Neural progenitor cell (in vitro differentiated cells): ENCODE measurements at regions not wholly inside any gene's neighbourhood (a gene's known extent, or its start where the extent isn't known, plus 50 kb on each side); places are given as distances from the start of the nearest gene placed in this dataset.

ENCODE experiments used
- DNase-seq: peaks from one replicate; pipeline ENCODE4 v3.0.0-alpha.2; 2016; ENCODE audit warnings: low spot score
- H2AFZ ChIP-seq: fragments of 200-600 bp; sonication (generic); replicated peaks from 2 replicates; pipeline ENCODE4 v1.6.1; 2016; ENCODE audit warnings: antibody characterized with exemption
- H3F3A ChIP-seq: fragments of 200-600 bp; sonication (generic); 2 replicates; pipeline ENCODE4 v1.6.1; 2016; ENCODE audit warnings: antibody characterized with exemption, low read depth
- H3K27ac ChIP-seq: fragments of 200-600 bp; sonication (generic); 2 replicates; pipeline ENCODE4 v1.5.1; 2016; ENCODE audit warnings: mild to moderate bottlenecking
- H3K27me3 ChIP-seq: fragments of 200-600 bp; sonication (generic); 2 replicates; pipeline ENCODE4 v1.6.1; 2016; ENCODE audit warnings: mild to moderate bottlenecking, moderate library complexity
- H3K36me3 ChIP-seq: fragments of 200-600 bp; sonication (generic); 2 replicates; pipeline ENCODE4 v1.5.1; 2016
- H3K4me1 ChIP-seq: fragments of 200-600 bp; sonication (generic); 2 replicates; pipeline ENCODE4 v1.6.1; 2016; ENCODE audit warnings: mixed run types
- H3K4me2 ChIP-seq: fragments of 200-600 bp; sonication (generic); 2 replicates; pipeline ENCODE4 v1.6.1; 2016
- H3K4me3 ChIP-seq: fragments of 200-600 bp; sonication (generic); 2 replicates; pipeline ENCODE4 v1.5.1; 2016
- H3K79me2 ChIP-seq: fragments of 200-600 bp; sonication (generic); 2 replicates; pipeline ENCODE4 v1.6.1; 2016; ENCODE audit warnings: low read depth
- H3K9ac ChIP-seq: fragments of 200-600 bp; sonication (generic); 2 replicates; pipeline ENCODE4 v1.6.1; 2016
- H3K9me3 ChIP-seq: fragments of 200-600 bp; sonication (generic); 2 replicates; pipeline ENCODE4 v1.5.1; 2016; ENCODE audit warnings: low read depth
- H4K20me1 ChIP-seq: fragments of 200-600 bp; sonication (generic); 2 replicates; pipeline ENCODE4 v1.6.1; 2016; ENCODE audit warnings: low read depth
- H3K27ac Mint-ChIP-seq: 3 replicates; pipeline ENCODE4 v1.8.0; 2021; ENCODE audit warnings: mixed read lengths
- H3K27me3 Mint-ChIP-seq: 2 replicates; pipeline ENCODE4 v1.8.0; 2022; ENCODE audit warnings: low read depth, mild to moderate bottlenecking, inconsistent platforms, moderate library complexity, mixed read lengths; ENCODE audit not compliant: insufficient read depth
- H3K36me3 Mint-ChIP-seq: 3 replicates; pipeline ENCODE4 v1.8.0; 2021; ENCODE audit warnings: mixed read lengths
- H3K4me1 Mint-ChIP-seq: 3 replicates; pipeline ENCODE4 v1.8.0; 2021; ENCODE audit warnings: mixed read lengths
- H3K4me3 Mint-ChIP-seq: 3 replicates; pipeline ENCODE4 v1.8.0; 2021; ENCODE audit warnings: mild to moderate bottlenecking, moderate library complexity, mixed read lengths
- H3K9me3 Mint-ChIP-seq: 3 replicates; pipeline ENCODE4 v1.8.0; 2020; ENCODE audit warnings: mixed read lengths
- EZH2 ChIP-seq: fragments of 200-600 bp; sonication (generic); IDR thresholded peaks from 2 replicates; pipeline ENCODE4 v1.6.1; 2017; ENCODE audit warnings: antibody characterized with exemption, mild to moderate bottlenecking, moderate library complexity
- EZH2phosphoT487 ChIP-seq: fragments of 200-600 bp; sonication (generic); IDR thresholded peaks from 2 replicates; pipeline ENCODE4 v1.6.1; 2017; ENCODE audit warnings: antibody characterized with exemption
- TF ChIP-seq, protein P1 (sequence below): fragments of 200-600 bp; sonication (generic); IDR thresholded peaks from 2 replicates; pipeline ENCODE4 v1.5.1; 2017; ENCODE audit warnings: antibody characterized with exemption, mild to moderate bottlenecking

DNA sequence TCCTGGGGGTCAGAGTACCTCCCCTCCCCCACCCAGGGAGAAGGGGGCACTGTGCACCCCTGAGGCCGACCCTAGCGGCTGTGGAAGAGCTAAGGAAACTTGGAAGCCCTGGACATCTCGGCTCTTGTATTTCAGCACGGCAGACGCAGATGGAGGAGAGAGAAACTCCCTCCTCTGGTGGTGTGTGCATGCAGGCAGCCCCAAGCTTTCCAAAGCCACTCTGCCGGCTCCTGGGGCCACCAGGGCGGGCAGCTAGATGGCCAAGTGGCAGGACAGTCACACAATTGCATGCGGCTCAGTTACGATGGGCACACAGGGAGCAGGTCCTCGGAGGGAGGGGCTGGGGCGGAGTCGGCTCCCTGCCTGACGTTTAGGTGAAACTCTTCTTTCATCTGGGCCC is 195.5 kb downstream of the RBFOX3 start:
- H3K27ac Mint-ChIP-seq, result no peak overlapping the region
- no peak overlapping the region for H3K27ac ChIP-seq
- H3K27me3 Mint-ChIP-seq, result peaks cover 16% of the 10 kb centered on the region

DNA sequence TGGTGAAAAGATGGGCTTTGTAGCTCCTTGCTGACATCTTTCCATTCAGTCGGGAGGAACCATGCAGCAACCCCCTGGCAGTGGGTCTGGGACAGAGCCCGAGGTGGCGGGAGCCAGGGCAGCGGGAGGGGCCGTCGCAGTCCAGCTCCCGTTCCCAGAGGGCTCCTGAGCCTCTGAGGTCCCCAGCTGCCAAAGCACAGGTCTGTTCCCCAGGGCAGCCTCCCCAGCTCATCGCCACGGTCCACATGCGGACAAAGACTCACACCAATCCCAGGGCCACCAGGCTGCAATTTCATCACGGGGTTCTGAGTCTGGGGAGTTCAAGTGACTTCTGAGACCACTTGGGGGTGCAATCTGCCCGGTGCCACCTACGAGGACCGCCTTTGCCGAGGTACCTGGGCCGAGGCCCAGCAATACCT is 196.0 kb downstream of the RBFOX3 start:
- Histone ChIP-seq H3K9ac (no peak overlapping the region), H3K4me3 (no peak overlapping the region), H3K27me3 (no peaks in the 10 kb centered on the region), H4K20me1 (no peaks in the 10 kb centered on the region), H3K4me2 (no peak overlapping the region), H3F3A (peaks cover 6% of the 10 kb centered on the region), H3K79me2 (no peaks in the 10 kb centered on the region), H3K4me1 (no peaks in the 10 kb centered on the region), H3K27ac (no peak overlapping the region), H3K9me3 (no peaks in the 10 kb centered on the region), H2AFZ (no peak overlapping the region), H3K36me3 (no peaks in the 10 kb centered on the region)
- DNase-seq, result no peak
- no peak overlapping the region for H3K4me3 Mint-ChIP-seq
- H3K27ac Mint-ChIP-seq, result no peak overlapping the region
- no peaks in the 10 kb centered on the region for H3K36me3 Mint-ChIP-seq
- H3K9me3 Mint-ChIP-seq, result no peaks in the 10 kb centered on the region
- H3K27me3 Mint-ChIP-seq, result peaks cover 20% of the 10 kb centered on the region
- H3K4me1 Mint-ChIP-seq, result peaks cover 6% of the 10 kb centered on the region
- TF ChIP-seq EZH2phosphoT487, result no peak

More for the DNA sequence above, 195.5 kb downstream of the RBFOX3 start:
- no peaks in the 10 kb centered on the region for H3K79me2 ChIP-seq
- H3K27me3 ChIP-seq, result no peaks in the 10 kb centered on the region
- no peaks in the 10 kb centered on the region for H3K36me3 Mint-ChIP-seq
- H3F3A ChIP-seq, result peaks cover 6% of the 10 kb centered on the region
- no peak overlapping the region for H2AFZ ChIP-seq
- no peak for DNase-seq
- H3K4me1 ChIP-seq, result peaks cover 2% of the 10 kb centered on the region
- no peak overlapping the region for H3K4me3 ChIP-seq
- no peak overlapping the region for H3K4me2 ChIP-seq
- H3K4me3 Mint-ChIP-seq, result no peak overlapping the region
- H3K9ac ChIP-seq, result no peak overlapping the region
- TF ChIP-seq, protein P1, sequence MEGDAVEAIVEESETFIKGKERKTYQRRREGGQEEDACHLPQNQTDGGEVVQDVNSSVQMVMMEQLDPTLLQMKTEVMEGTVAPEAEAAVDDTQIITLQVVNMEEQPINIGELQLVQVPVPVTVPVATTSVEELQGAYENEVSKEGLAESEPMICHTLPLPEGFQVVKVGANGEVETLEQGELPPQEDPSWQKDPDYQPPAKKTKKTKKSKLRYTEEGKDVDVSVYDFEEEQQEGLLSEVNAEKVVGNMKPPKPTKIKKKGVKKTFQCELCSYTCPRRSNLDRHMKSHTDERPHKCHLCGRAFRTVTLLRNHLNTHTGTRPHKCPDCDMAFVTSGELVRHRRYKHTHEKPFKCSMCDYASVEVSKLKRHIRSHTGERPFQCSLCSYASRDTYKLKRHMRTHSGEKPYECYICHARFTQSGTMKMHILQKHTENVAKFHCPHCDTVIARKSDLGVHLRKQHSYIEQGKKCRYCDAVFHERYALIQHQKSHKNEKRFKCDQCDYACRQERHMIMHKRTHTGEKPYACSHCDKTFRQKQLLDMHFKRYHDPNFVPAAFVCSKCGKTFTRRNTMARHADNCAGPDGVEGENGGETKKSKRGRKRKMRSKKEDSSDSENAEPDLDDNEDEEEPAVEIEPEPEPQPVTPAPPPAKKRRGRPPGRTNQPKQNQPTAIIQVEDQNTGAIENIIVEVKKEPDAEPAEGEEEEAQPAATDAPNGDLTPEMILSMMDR, result no peak
- TF ChIP-seq EZH2phosphoT487, result no peak
- TF ChIP-seq EZH2, result no peak
- no peaks in the 10 kb centered on the region for H3K9me3 Mint-ChIP-seq
- no peaks in the 10 kb centered on the region for H4K20me1 ChIP-seq
- H3K36me3 ChIP-seq, result no peaks in the 10 kb centered on the region
- peaks cover 10% of the 10 kb centered on the region for H3K4me1 Mint-ChIP-seq
- H3K9me3 ChIP-seq, result no peaks in the 10 kb centered on the region

DNA sequence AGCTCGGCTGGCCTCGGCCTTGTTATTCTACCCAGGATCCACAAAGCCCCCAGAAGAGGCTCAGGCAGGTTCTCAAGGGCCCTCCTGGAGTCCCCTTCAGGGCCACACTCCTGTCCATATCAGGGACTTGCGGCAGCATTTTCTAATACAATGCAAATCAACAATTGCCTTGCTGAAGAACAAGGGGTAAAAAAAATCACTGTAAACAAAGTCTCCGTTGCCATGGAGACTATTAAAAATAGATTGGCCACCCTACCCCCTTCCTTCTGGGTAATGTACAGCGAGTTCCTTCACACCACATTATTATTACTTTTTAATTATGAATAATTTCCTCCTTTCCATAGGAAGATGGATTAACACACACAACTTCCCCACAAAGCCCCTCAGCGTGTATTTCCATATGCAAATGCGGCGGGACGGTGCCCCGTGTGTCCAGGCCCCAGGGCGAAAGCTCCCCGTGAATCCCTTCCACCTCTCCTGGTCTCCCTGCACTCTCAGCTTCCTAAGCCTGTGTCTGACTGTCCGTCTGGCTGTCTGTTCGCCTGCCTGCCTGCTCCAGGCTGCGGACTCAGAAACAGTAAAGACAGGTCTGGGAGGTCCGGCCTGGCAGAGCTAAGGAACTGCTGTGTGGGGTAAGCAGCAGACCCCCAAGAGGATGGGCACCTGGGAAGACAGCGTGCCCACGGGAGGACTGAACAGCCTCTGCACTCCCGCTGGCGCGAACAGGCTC is 196.6 kb downstream of the RBFOX3 start:
- no peaks in the 10 kb centered on the region for H3K36me3 ChIP-seq
- no peak overlapping the region for H3K9ac ChIP-seq
- H3K4me1 ChIP-seq, result no peaks in the 10 kb centered on the region
- Mint-ChIP-seq H3K27ac (no peak overlapping the region), H3K36me3 (no peaks in the 10 kb centered on the region), H3K27me3 (peaks cover 17% of the 10 kb centered on the region), H3K4me1 (peaks cover 3% of the 10 kb centered on the region), H3K9me3 (no peaks in the 10 kb centered on the region), H3K4me3 (no peak overlapping the region)
- H3K9me3 ChIP-seq, result no peaks in the 10 kb centered on the region
- no peaks in the 10 kb centered on the region for H3K27me3 ChIP-seq
- no peaks in the 10 kb centered on the region for H3K79me2 ChIP-seq
- H4K20me1 ChIP-seq, result no peaks in the 10 kb centered on the region
- no peak overlapping the region for H2AFZ ChIP-seq
- no peak overlapping the region for H3K27ac ChIP-seq
- no peak overlapping the region for H3K4me3 ChIP-seq
- DNase-seq, result no peak
- no peak overlapping the region for H3K4me2 ChIP-seq
- peaks cover 6% of the 10 kb centered on the region for H3F3A ChIP-seq
- TF ChIP-seq EZH2 (no peak), EZH2phosphoT487 (no peak)
- TF ChIP-seq, protein P1, result no peak

DNA sequence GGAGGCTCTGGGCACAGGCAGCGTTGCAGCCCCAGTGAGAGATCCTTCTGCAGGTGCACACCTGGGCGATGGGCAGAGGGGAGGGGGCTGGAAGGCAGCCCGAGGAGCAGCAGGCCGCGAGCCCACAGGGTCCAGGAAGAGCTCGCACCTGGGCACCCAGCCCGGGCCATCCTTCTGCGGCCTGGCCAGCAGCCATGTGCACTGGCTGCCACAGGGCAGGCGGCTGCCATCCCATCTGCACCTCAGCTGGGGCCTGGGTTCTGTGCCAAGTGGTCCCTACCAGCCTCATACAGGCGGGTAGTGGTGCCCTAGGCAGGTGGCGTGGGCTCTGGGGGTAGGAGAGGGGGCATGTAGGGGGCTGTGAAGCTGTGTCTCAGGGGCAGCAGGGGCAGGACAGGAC is 197.2 kb downstream of the RBFOX3 start:
- Histone ChIP-seq H3K36me3 (no peaks in the 10 kb centered on the region), H3K27me3 (no peaks in the 10 kb centered on the region), H3F3A (peaks cover 6% of the 10 kb centered on the region), H2AFZ (no peak overlapping the region), H3K9ac (no peak overlapping the region), H4K20me1 (no peaks in the 10 kb centered on the region), H3K9me3 (no peaks in the 10 kb centered on the region), H3K4me1 (no peaks in the 10 kb centered on the region), H3K4me2 (no peak overlapping the region), H3K4me3 (no peak overlapping the region), H3K27ac (no peak overlapping the region), H3K79me2 (no peaks in the 10 kb centered on the region)
- Mint-ChIP-seq H3K4me1 (peaks cover 3% of the 10 kb centered on the region), H3K27ac (no peak overlapping the region), H3K9me3 (no peaks in the 10 kb centered on the region), H3K4me3 (no peak overlapping the region), H3K36me3 (no peaks in the 10 kb centered on the region), H3K27me3 (peaks cover 16% of the 10 kb centered on the region)
- DNase-seq, result no peak
- TF ChIP-seq EZH2, result no peak
